MM.1S (cell line): ENCODE measurements at regions not wholly inside any gene's neighbourhood (a gene's known extent, or its start where the extent isn't known, plus 50 kb on each side); places are given as distances from the start of the nearest gene placed in this dataset.

ENCODE experiments used
- DNase-seq: peaks from one replicate; pipeline ENCODE4 v3.0.0-alpha.2; 2015
- H2AFZ ChIP-seq: fragments of 300-600 bp; sonication (generic); 2 replicates; pipeline ENCODE4 v1.6.0; 2016; ENCODE audit warnings: antibody characterized with exemption, low read length
- H3F3A ChIP-seq: fragments of 300-600 bp; sonication (generic); 2 replicates; pipeline ENCODE4 v1.6.1; 2016; ENCODE audit warnings: mild to moderate bottlenecking, antibody characterized with exemption, low read length, moderate library complexity, mixed read lengths; ENCODE audit not compliant: insufficient read depth
- H3K27ac ChIP-seq: fragments of 300-600 bp; sonication (generic); 2 replicates; pipeline ENCODE4 v1.5.1; 2016; ENCODE audit warnings: mild to moderate bottlenecking, low read length
- H3K27me3 ChIP-seq: fragments of 300-600 bp; sonication (generic); replicated peaks from 2 replicates; pipeline ENCODE4 v1.6.0; 2016; ENCODE audit warnings: low read length; ENCODE audit not compliant: insufficient read depth
- H3K36me3 ChIP-seq: fragments of 300-600 bp; sonication (generic); replicated peaks from 2 replicates; pipeline ENCODE4 v1.6.1; 2016; ENCODE audit warnings: mild to moderate bottlenecking, low read length, mixed read lengths; ENCODE audit not compliant: insufficient read depth
- H3K4me1 ChIP-seq: fragments of 300-600 bp; sonication (generic); 2 replicates; pipeline ENCODE4 v1.6.1; 2016; ENCODE audit warnings: low read length, mixed read lengths
- H3K4me2 ChIP-seq: fragments of 300-600 bp; sonication (generic); 2 replicates; pipeline ENCODE4 v1.6.0; 2016; ENCODE audit warnings: low read depth, low read length
- H3K4me3 ChIP-seq: fragments of 300-600 bp; sonication (generic); 2 replicates; pipeline ENCODE4 v1.5.1; 2016; ENCODE audit warnings: low read length, mixed read lengths
- H3K79me2 ChIP-seq: fragments of 300-600 bp; sonication (generic); 2 replicates; pipeline ENCODE4 v1.6.1; 2016; ENCODE audit warnings: mixed run types, low read length, mixed read lengths
- H3K9ac ChIP-seq: fragments of 300-600 bp; sonication (generic); 2 replicates; pipeline ENCODE4 v1.6.1; 2016; ENCODE audit warnings: low read length, mixed read lengths
- H3K9me2 ChIP-seq: fragments of 300-600 bp; sonication (generic); replicated peaks from 2 replicates; pipeline ENCODE4 v1.6.1; 2016; ENCODE audit warnings: mild to moderate bottlenecking, low read length, mixed read lengths; ENCODE audit not compliant: insufficient read depth
- H3K9me3 ChIP-seq: fragments of 300-600 bp; sonication (generic); replicated peaks from 2 replicates; pipeline ENCODE4 v1.6.1; 2016; ENCODE audit warnings: mild to moderate bottlenecking, low read length, mixed read lengths; ENCODE audit not compliant: insufficient read depth
- H4K20me1 ChIP-seq: fragments of 300-600 bp; sonication (generic); 2 replicates; pipeline ENCODE4 v1.6.1; 2016; ENCODE audit warnings: mild to moderate bottlenecking, low read length, moderate library complexity, mixed read lengths; ENCODE audit not compliant: insufficient read depth
- EZH2 ChIP-seq: fragments of 300-600 bp; sonication (generic); optimal IDR thresholded peaks from 2 replicates; pipeline ENCODE3; 2017; ENCODE audit warnings: low read depth, mild to moderate bottlenecking, antibody characterized with exemption, low read length, mixed read lengths
- EZH2phosphoT487 ChIP-seq: fragments of 300-600 bp; sonication (generic); IDR thresholded peaks from 2 replicates; pipeline ENCODE4 v1.6.1; 2018; ENCODE audit warnings: antibody characterized with exemption, low read length
- TF ChIP-seq, protein P1 (sequence below): fragments of 300-600 bp; sonication (generic); IDR thresholded peaks from 2 replicates; pipeline ENCODE4 v1.5.1; 2016; ENCODE audit warnings: antibody characterized with exemption, low read length, mixed read lengths

DNA sequence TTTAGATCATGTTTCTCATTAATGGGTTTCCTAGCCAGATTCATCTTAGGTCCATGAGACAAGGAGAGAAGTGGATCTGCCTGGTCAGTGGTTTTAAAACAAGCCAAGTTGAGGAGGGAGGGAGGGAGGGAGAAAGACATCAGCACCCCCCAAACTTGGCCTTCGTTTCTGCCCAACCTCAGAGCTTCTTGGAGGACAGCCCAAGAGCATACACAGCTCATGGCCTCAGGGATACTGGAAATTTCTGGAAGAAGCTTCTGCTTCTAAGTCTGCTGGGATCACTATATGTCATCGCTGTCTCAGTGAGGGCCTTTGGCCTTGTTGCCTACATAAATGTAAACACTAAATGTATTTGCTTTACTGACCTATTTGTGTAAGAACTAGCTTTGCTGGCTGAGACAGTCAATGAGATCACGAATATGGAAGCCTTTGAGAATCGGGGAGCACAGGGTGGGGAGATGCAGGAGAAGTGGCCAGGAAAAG lies 375.1 kb downstream of the BUD13 start:
- Histone ChIP-seq H3K27me3 (no peaks in the 10 kb centered on the region), H3K4me3 (no peak overlapping the region), H3F3A (no peaks in the 10 kb centered on the region), H3K9me3 (no peaks in the 10 kb centered on the region), H3K4me1 (no peaks in the 10 kb centered on the region), H3K79me2 (no peaks in the 10 kb centered on the region), H3K9me2 (no peaks in the 10 kb centered on the region), H4K20me1 (no peaks in the 10 kb centered on the region), H3K36me3 (no peaks in the 10 kb centered on the region), H2AFZ (no peak overlapping the region), H3K4me2 (no peak overlapping the region), H3K9ac (no peak overlapping the region), H3K27ac (no peak overlapping the region)
- TF ChIP-seq EZH2phosphoT487, result no peak
- TF ChIP-seq, protein P1, sequence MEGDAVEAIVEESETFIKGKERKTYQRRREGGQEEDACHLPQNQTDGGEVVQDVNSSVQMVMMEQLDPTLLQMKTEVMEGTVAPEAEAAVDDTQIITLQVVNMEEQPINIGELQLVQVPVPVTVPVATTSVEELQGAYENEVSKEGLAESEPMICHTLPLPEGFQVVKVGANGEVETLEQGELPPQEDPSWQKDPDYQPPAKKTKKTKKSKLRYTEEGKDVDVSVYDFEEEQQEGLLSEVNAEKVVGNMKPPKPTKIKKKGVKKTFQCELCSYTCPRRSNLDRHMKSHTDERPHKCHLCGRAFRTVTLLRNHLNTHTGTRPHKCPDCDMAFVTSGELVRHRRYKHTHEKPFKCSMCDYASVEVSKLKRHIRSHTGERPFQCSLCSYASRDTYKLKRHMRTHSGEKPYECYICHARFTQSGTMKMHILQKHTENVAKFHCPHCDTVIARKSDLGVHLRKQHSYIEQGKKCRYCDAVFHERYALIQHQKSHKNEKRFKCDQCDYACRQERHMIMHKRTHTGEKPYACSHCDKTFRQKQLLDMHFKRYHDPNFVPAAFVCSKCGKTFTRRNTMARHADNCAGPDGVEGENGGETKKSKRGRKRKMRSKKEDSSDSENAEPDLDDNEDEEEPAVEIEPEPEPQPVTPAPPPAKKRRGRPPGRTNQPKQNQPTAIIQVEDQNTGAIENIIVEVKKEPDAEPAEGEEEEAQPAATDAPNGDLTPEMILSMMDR, result no peak
- no peak for TF ChIP-seq EZH2
- no peak for DNase-seq

DNA sequence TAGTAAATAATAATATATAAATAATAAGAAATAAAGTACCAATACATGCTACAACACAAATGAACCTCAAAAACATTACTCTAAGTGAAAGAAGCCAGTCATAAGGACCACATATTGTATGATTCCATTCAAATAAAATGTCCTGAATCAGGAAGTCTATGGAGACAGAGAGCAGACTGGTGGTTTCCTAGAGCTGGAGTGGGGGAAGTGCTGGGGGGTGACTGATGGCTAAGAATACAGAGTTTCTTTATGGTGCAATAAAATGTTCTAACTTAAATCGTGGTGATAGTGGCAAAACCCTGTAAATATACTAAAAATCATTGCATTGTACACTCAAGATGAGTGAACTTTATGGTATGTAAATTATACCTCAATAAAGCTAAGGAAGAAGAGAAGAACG lies 376.5 kb downstream of the BUD13 start:
- Histone ChIP-seq H3K4me3 (no peak overlapping the region), H3K79me2 (no peaks in the 10 kb centered on the region), H3K4me2 (no peak overlapping the region), H3K27ac (no peak overlapping the region), H3K9ac (no peak overlapping the region), H3F3A (no peaks in the 10 kb centered on the region), H3K9me3 (no peaks in the 10 kb centered on the region), H3K4me1 (no peaks in the 10 kb centered on the region), H3K36me3 (no peaks in the 10 kb centered on the region), H3K9me2 (no peaks in the 10 kb centered on the region), H2AFZ (no peak overlapping the region), H4K20me1 (no peaks in the 10 kb centered on the region), H3K27me3 (no peaks in the 10 kb centered on the region)
- TF ChIP-seq EZH2 (no peak), EZH2phosphoT487 (no peak)
- TF ChIP-seq, protein P1, result no peak
- no peak for DNase-seq

DNA sequence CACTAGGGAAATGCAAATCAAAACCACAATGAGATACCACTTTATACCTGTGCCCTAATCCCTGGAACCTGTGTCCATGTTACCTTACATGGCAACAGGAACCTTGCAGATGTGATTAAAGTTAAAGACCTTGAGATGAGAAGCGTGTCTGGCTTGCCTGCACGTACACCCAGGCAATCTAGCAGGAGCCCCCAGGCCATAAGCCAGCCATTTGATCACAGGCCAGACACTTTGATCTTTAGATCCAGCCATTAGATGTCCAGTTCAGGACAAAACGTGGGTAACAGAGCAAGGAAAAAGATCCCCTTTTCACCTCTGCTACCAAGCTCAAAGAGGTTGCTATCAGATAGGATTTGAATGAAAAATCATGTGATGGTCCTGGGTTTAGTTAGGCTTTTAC lies 378.8 kb downstream of the BUD13 start:
- no peak for DNase-seq
- Histone ChIP-seq H3K27me3 (no peaks in the 10 kb centered on the region), H4K20me1 (no peaks in the 10 kb centered on the region), H3K4me3 (no peak overlapping the region), H3K9ac (no peak overlapping the region), H3K4me1 (no peaks in the 10 kb centered on the region), H3K27ac (no peak overlapping the region), H3K9me3 (no peaks in the 10 kb centered on the region), H3K9me2 (no peaks in the 10 kb centered on the region), H2AFZ (no peak overlapping the region), H3K79me2 (no peaks in the 10 kb centered on the region), H3K36me3 (no peaks in the 10 kb centered on the region), H3F3A (no peaks in the 10 kb centered on the region), H3K4me2 (no peak overlapping the region)
- TF ChIP-seq EZH2 (no peak), EZH2phosphoT487 (no peak)
- TF ChIP-seq, protein P1, result no peak
